GM21786 (cell line): ENCODE measurements at regions not wholly inside any gene's neighbourhood (a gene's known extent, or its start where the extent isn't known, plus 50 kb on each side); places are given as distances from the start of the nearest gene placed in this dataset.

Experiments
- ATAC-seq: cut with Tn5 transposase; IDR thresholded peaks from one replicate; pipeline ENCODE4 v1.9.1; 2021; ENCODE audit not compliant: unreplicated experiment

DNA sequence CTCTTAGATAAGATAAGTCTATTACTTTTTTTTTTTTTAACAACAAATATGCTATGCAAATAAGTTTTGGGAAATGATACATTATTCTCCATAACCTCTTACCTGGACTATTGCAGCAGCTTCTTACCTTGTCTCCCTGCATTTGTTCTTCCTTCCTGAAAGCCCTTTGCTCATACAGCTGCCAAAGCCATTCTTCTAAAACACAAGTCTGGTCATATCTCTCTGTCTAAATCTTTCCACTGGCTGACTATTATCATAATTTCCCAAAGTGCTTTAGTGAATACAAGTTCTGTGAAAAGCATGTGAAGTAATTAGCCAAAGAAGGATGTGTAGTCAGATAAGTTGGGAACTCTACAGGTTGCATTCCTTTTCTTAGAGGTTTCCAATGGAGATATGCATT lies 115.4 kb upstream of the CNTLN start:
- no peak for ATAC-seq

- no peak for ATAC-seq
These were observed 116.2 kb upstream of the CNTLN start for GRCh38 chr9:17018540-17019196.

DNA sequence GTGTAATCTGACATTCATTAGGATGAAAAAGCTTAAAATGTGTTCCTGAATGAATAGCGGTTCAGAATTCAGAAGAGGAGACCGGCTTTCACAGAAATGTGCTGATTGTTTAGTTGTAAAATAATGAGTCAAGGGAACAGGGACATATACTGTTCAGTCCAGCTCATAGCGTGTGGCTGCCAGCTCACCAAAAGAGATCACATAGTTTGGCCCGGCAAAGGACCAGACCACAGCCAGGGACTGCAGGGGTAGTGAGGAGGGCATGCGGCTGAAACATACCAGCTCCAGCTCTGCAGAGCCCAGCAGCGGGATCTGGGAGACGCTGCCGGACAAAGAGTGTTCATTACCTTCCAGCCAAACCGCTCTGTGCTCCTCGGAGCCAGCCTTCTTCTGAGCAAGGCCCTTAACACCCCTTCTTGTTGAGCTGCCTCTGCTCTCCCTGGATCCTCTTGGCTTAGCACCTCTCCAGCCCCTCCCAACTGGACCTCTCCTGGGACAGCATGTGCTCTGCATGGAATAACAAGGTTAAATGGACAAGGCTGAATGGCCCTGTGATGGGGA lies 116.8 kb upstream of the CNTLN start:
- no peak for ATAC-seq

GRCh38 chr9:17013891-17014290 lies 120.9 kb upstream of the CNTLN start:
- ATAC-seq, result no peak

- ATAC-seq, result no peak
These were observed 121.8 kb upstream of the CNTLN start for GRCh38 chr9:17013010-17013409.

GRCh38 chr9:17011880-17012279 lies 123.0 kb upstream of the CNTLN start:
- no peak for ATAC-seq

- no peak for ATAC-seq
These were observed 125.8 kb upstream of the CNTLN start for GRCh38 chr9:17009071-17009470.

GRCh38 chr9:17005056-17005823 lies 129.6 kb upstream of the CNTLN start:
- peak; percentile 54 for ATAC-seq

GRCh38 chr9:17004500-17004899 lies 130.3 kb upstream of the CNTLN start:
- peak; percentile 31 for ATAC-seq

DNA sequence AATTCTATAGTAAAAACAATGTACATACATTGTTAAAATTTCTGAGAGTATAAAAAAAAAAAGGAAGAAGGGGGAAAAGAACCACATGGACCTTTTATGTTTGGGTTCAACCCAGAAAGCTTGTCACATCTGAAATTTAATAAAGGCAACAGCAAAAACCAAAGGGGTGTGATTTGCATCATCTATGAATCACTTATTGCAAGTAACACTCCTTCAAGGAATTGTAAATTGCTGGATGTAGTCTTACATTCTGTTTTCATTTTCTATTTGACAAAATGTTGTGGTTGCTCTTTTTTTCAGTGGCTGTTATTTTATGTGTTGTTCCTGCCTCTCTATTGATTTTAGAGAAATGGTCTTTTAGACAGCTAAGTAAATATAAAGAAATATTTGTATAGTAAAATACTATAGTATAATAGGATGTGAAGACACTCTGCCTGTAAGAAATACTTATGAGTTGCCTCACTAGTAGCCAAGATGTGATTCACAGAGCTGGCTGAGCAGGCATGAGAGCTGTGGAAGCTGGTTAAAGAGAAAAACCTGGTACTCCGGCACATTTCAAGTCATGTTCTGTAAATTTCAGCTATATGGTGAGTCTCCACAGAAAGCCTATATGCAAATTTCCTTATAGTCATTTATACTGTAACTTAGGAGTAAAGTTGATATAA lies 131.1 kb upstream of the CNTLN start:
- ATAC-seq, result no peak

GRCh38 chr9:16996901-16997491 lies 126.5 kb upstream of the BNC2 start:
- no peak for ATAC-seq

GRCh38 chr9:16992138-16992537 lies 121.7 kb upstream of the BNC2 start:
- ATAC-seq, result no peak

DNA sequence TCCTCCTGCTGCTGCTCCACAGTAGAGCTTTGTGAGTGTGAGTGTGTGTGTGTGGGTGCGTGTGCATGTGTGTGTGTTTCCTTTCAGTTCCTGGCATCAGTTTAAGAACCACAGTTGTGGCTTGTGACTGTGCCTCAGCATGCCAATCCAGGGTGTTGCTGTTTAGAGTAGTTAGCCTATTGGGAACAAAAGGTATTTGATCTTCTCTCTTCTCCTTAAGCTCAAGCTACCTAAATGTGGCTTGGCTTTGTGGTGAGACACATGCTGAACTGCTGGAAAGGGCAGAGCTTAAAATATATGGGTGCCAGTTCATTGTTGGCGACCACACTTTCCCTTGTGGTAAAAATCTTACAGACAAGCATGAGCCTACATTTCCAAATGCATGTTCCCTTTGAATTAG lies 116.6 kb upstream of the BNC2 start:
- ATAC-seq, result no peak

GRCh38 chr9:16986556-16986955 lies 116.1 kb upstream of the BNC2 start:
- no peak for ATAC-seq

GRCh38 chr9:16985559-16986348 lies 115.3 kb upstream of the BNC2 start:
- ATAC-seq, result no peak

- no peak for ATAC-seq
These were observed 112.4 kb upstream of the BNC2 start for GRCh38 chr9:16982780-16983310.

DNA sequence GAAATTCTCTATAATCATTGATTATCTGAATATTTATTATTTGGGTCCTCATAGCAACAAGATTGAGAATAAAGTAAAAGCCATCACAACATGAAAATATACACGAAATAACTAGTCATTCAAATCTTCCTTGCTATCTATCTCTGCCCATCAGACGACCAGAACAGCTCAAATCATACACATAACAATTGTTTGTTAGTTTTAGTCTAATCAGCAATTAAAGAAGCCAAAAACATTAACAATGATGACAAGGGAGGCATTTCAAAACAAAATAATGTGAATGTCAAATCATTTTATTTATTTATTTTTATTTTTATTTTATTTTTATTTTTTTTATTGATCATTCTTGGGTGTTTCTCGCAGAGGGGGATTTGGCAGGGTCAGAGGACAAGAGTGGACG lies 106.0 kb upstream of the BNC2 start:
- no peak for ATAC-seq

DNA sequence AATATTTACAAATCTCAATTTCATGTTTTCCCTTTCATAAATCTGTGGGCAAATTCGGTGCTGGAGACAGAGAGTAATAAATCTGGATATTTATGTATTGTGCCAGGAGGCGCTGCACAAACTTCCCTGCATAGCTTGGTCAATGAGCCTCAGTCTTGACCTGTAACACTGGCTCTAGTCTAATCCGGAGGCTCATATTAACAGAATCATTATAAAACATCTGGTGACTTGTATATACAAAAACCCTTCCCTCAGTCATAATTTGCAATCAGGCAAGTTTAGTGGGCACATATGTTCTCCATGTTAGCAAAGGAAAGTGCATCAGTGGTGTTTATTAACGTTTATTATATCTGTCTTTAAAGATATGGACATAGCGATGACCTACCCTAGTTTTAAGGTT lies 104.0 kb upstream of the BNC2 start:
- ATAC-seq, result no peak

- no peak for ATAC-seq
These were observed 99.9 kb upstream of the BNC2 start for GRCh38 chr9:16970321-16970720.

GRCh38 chr9:16964228-16964627 lies 93.8 kb upstream of the BNC2 start:
- no peak for ATAC-seq
